HEK293 (cell line): ENCODE measurements at regions not wholly inside any gene's neighbourhood (a gene's known extent, or its start where the extent isn't known, plus 50 kb on each side); places are given as distances from the start of the nearest gene placed in this dataset.

Experiments
- CTCF ChIA-PET: fragments of 350-600 bp; formaldehyde crosslinking; extraction: SDS; loops from one replicate; lab custom pipeline; 2021; ENCODE audit warnings: antibody characterized with exemption; lab: Yijun Ruan, JAX
- POLR2A ChIA-PET: fragments of 300-600 bp; formaldehyde crosslinking; extraction: SDS; loops from one replicate; lab custom pipeline; 2020; ENCODE audit warnings: antibody characterized with exemption, inconsistent platforms; lab: Yijun Ruan, JAX
- H3K27ac ChIP-seq: fragments of 200-500 bp; sonication (Bioruptor generic); 2 replicates; pipeline ENCODE4 v1.5.1; 2014; ENCODE audit warnings: low read depth, low read length, control low read depth, inconsistent platforms; ENCODE audit errors: extremely low read depth
- H3K36me3 ChIP-seq, 2 experiments: fragments of 200-500 bp in 1 of 2; sonication (Bioruptor generic) in 1 of 2; 1 replicate in 1 of 2; 2 replicates in 1 of 2; pipeline ENCODE4 v1.5.1; 2014 to 2017; ENCODE audit warnings: inconsistent platforms in 2 of 2, low read length in 2 of 2; ENCODE audit not compliant: control insufficient read depth in 2 of 2, insufficient read depth in 1 of 2
- H3K4me1 ChIP-seq: fragments of 200-500 bp; sonication (Bioruptor generic); 2 replicates; pipeline ENCODE4 v1.5.1; 2014; ENCODE audit warnings: mild to moderate bottlenecking, low read length, inconsistent platforms; ENCODE audit not compliant: control insufficient read depth, insufficient read depth
- H3K4me3 ChIP-seq: 2 replicates; pipeline ENCODE4 v1.5.1; 2011; ENCODE audit warnings: low read depth, mild to moderate bottlenecking, control low read depth, low read length, moderate library complexity
- H3K9me3 ChIP-seq: fragments of 200-500 bp; sonication (Bioruptor generic); 2 replicates; pipeline ENCODE4 v1.5.1; 2014; ENCODE audit warnings: low read depth, low read length, inconsistent platforms; ENCODE audit not compliant: control insufficient read depth, insufficient read depth
- IKZF3 ChIP-seq: fragments of 450-650 bp; IDR thresholded peaks from 2 replicates; pipeline ENCODE4 v1.5.0; 2018; ENCODE audit warnings: missing biosample characterization, mild to moderate bottlenecking, missing genetic modification characterization, moderate library complexity
- KLF1 ChIP-seq: fragments of 450-650 bp; formaldehyde crosslinking; IDR thresholded peaks from 2 replicates; pipeline ENCODE4 v1.5.1; 2016; ENCODE audit warnings: missing biosample characterization, missing genetic modification characterization
- KLF17 ChIP-seq: fragments of 450-650 bp; formaldehyde crosslinking; IDR thresholded peaks from 2 replicates; pipeline ENCODE4 v1.5.1; 2016; ENCODE audit warnings: missing biosample characterization, missing genetic modification characterization
- PRDM10 ChIP-seq: fragments of 450-650 bp; formaldehyde crosslinking; IDR thresholded peaks from 2 replicates; pipeline ENCODE4 v1.5.1; 2016; ENCODE audit warnings: missing biosample characterization, missing genetic modification characterization
- PRDM2 ChIP-seq: fragments of 450-650 bp; formaldehyde crosslinking; IDR thresholded peaks from 2 replicates; pipeline ENCODE4 v1.5.1; 2016; ENCODE audit warnings: missing biosample characterization, missing genetic modification characterization, borderline replicate concordance
- REPIN1 ChIP-seq: fragments of 450-650 bp; formaldehyde crosslinking; IDR thresholded peaks from 2 replicates; pipeline ENCODE4 v1.5.1; 2017; ENCODE audit warnings: missing biosample characterization, missing genetic modification characterization, low read depth
- SALL2 ChIP-seq: fragments of 450-650 bp; formaldehyde crosslinking; IDR thresholded peaks from 2 replicates; pipeline ENCODE4 v1.5.0; 2017; ENCODE audit warnings: missing biosample characterization, mild to moderate bottlenecking, missing genetic modification characterization, borderline replicate concordance
- SCRT2 ChIP-seq: fragments of 450-650 bp; formaldehyde crosslinking; IDR thresholded peaks from 2 replicates; pipeline ENCODE4 v1.5.1; 2016; ENCODE audit warnings: missing biosample characterization, missing genetic modification characterization
- SP3 ChIP-seq: fragments of 450-650 bp; formaldehyde crosslinking; IDR thresholded peaks from 2 replicates; pipeline ENCODE4 v1.5.1; 2016; ENCODE audit warnings: missing biosample characterization, missing genetic modification characterization
- TCF7L2 ChIP-seq: IDR thresholded peaks from 2 replicates; pipeline ENCODE4 v1.6.1; 2011; ENCODE audit warnings: low read depth, mild to moderate bottlenecking, inconsistent platforms, low read length, moderate library complexity, borderline replicate concordance
- ZBTB7A ChIP-seq: fragments of 450-650 bp; formaldehyde crosslinking; IDR thresholded peaks from 2 replicates; pipeline ENCODE4 v1.5.1; 2016; ENCODE audit warnings: low read depth, missing biosample characterization, missing genetic modification characterization
- ZBTB8A ChIP-seq: fragments of 450-650 bp; formaldehyde crosslinking; IDR thresholded peaks from 2 replicates; pipeline ENCODE4 v1.5.1; 2016; ENCODE audit warnings: missing biosample characterization, missing genetic modification characterization
- ZNF132 ChIP-seq: fragments of 450-650 bp; formaldehyde crosslinking; IDR thresholded peaks from 2 replicates; pipeline ENCODE4 v1.5.1; 2017; ENCODE audit warnings: missing biosample characterization, missing genetic modification characterization, borderline replicate concordance
- ZNF133 ChIP-seq: fragments of 450-650 bp; formaldehyde crosslinking; IDR thresholded peaks from 2 replicates; pipeline ENCODE4 v1.5.1; 2016; ENCODE audit warnings: missing biosample characterization, missing genetic modification characterization
- ZNF202 ChIP-seq: fragments of 450-650 bp; formaldehyde crosslinking; IDR thresholded peaks from 2 replicates; pipeline ENCODE4 v1.5.1; 2016; ENCODE audit warnings: missing biosample characterization, missing genetic modification characterization, borderline replicate concordance
- ZNF214 ChIP-seq: fragments of 450-650 bp; formaldehyde crosslinking; IDR thresholded peaks from 2 replicates; pipeline ENCODE4 v1.5.1; 2017; ENCODE audit warnings: missing biosample characterization, mild to moderate bottlenecking, missing genetic modification characterization, borderline replicate concordance
- ZNF311 ChIP-seq: fragments of 450-650 bp; formaldehyde crosslinking; IDR thresholded peaks from 2 replicates; pipeline ENCODE4 v1.5.1; 2017; ENCODE audit warnings: missing biosample characterization, missing genetic modification characterization, borderline replicate concordance
- ZNF341 ChIP-seq: fragments of 450-650 bp; formaldehyde crosslinking; IDR thresholded peaks from 2 replicates; pipeline ENCODE4; 2016; ENCODE audit warnings: low read depth, missing biosample characterization, missing genetic modification characterization
- ZNF404 ChIP-seq: fragments of 450-650 bp; formaldehyde crosslinking; IDR thresholded peaks from 2 replicates; pipeline ENCODE4 v1.5.1; 2017; ENCODE audit warnings: missing biosample characterization, missing genetic modification characterization
- ZNF423 ChIP-seq: fragments of 450-650 bp; formaldehyde crosslinking; IDR thresholded peaks from 2 replicates; pipeline ENCODE4 v1.5.1; 2016; ENCODE audit warnings: missing biosample characterization, missing genetic modification characterization
- ZNF580 ChIP-seq: fragments of 450-650 bp; formaldehyde crosslinking; IDR thresholded peaks from 2 replicates; pipeline ENCODE4 v1.5.1; 2016; ENCODE audit warnings: missing biosample characterization, missing genetic modification characterization
- ZNF692 ChIP-seq: fragments of 450-650 bp; formaldehyde crosslinking; IDR thresholded peaks from 2 replicates; pipeline ENCODE4 v1.5.1; 2016; ENCODE audit warnings: missing biosample characterization, missing genetic modification characterization
- ZSCAN5A ChIP-seq: fragments of 450-650 bp; formaldehyde crosslinking; IDR thresholded peaks from 2 replicates; pipeline ENCODE4 v1.5.1; 2016; ENCODE audit warnings: missing biosample characterization, missing genetic modification characterization

- H3K36me3 ChIP-seq = no peaks in the 10 kb centered on the region
- no peaks in the 10 kb centered on the region for H3K9me3 ChIP-seq
- ChIA-PET CTCF (no interaction called here), POLR2A (no interaction called here)
- no peak overlapping the region for H3K4me3 ChIP-seq
- no peaks in the 10 kb centered on the region for H3K4me1 ChIP-seq
- no peak overlapping the region for H3K27ac ChIP-seq
- TF ChIP-seq ZBTB8A (tag by site-specific recombination) = no peak
- no peak for TF ChIP-seq ZNF202 (tag by site-specific recombination)
- TF ChIP-seq KLF17 (tag by site-specific recombination) = peak; percentile 87
- no peak for TF ChIP-seq ZNF692 (tag by site-specific recombination)
- TF ChIP-seq ZSCAN5A (tag by site-specific recombination) = no peak
- TF ChIP-seq ZNF423 (tag by site-specific recombination) = no peak
- TF ChIP-seq PRDM2 (tag by site-specific recombination) = no peak
- no peak for TF ChIP-seq ZNF132 (tag by site-specific recombination)
- TF ChIP-seq KLF1 (tag by site-specific recombination) = peak; percentile 39; the same call in 1 of the 2 replicates
- no peak for TF ChIP-seq ZNF214 (tag by site-specific recombination)
- no peak for TF ChIP-seq ZNF133
- TF ChIP-seq ZBTB7A = no peak
- TF ChIP-seq SCRT2 (tag by site-specific recombination) = no peak
- TF ChIP-seq ZNF404 (tag by site-specific recombination) = no peak
- no peak for TF ChIP-seq SALL2 (tag by site-specific recombination)
- TF ChIP-seq REPIN1 = no peak
- TF ChIP-seq ZNF341 (tag by site-specific recombination) = peak; percentile 36; the same call in 1 of the 2 replicates
- no peak for TF ChIP-seq ZNF580 (tag by site-specific recombination)
- no peak for TF ChIP-seq SP3 (tag by site-specific recombination)
- no peak for TF ChIP-seq TCF7L2
- no peak for TF ChIP-seq IKZF3 (tag by site-specific recombination)
- TF ChIP-seq PRDM10 = no peak
- no peak for TF ChIP-seq ZNF311 (tag by site-specific recombination)
These were observed 99.0 kb downstream of the OLFM1 start for GRCh38 chr9:135186248-135187164.
